Endothelial cell of hepatic sinusoid (primary cell): ENCODE measurements at regions not wholly inside any gene's neighbourhood (a gene's known extent, or its start where the extent isn't known, plus 50 kb on each side); places are given as distances from the start of the nearest gene placed in this dataset.

Experiments
- in situ Hi-C: cut with HindIII; loops from 2 replicates; pipeline ENCODE4 v1.10.0; 2017; ENCODE audit warnings: low sequenced_read_pairs

DNA sequence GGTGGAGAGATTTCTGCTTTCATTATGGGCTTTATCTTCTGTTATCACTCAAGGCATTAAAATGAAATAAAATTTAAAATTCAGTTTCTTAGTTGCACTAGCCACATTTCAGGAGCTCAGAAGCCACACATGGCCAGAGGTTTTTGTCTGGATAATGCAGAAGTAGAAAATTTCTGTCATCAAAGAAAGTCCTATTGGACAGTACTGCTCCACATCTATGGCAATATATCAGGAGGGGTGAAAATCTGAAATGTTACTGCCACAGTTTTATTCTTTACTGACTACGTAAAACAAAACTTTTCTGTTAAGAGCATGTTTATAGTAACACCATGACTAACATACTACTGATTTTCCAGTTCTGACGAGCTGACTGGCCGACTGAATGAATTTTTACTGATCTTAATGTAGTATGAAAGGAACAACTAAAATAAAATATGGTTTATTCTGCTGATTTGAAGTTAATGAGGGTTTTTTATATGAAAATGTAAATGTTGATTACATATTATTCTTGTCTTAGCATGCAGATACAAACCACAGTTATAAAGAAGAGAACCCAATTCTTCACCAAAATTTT lies 264.0 kb upstream of the HAND2 start:
- in situ Hi-C loops, result no loop called here

DNA sequence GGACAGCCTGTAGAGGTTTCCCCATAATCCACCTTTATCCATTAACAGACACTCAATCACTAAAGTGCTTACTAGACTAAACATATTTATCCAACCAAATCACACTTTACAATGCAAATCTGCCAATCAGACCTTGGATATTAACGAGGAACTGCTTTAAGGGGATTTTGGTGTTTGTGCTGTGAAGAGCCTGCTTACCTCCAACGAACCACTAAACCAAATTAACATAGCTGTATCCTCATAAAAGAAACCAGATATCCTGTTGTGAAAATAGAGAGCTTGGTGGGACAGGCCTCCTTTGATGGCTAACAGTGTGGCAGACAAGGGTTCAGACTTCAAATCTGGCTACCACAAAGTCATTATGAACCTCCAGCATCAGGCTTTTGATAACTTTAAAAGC lies 252.6 kb upstream of the HAND2 start:
- in situ Hi-C loops, result loop anchor here (5.0 kb wide), 1 partner anchor 95 kb away; no protein-coding TSS in a partner anchor

DNA sequence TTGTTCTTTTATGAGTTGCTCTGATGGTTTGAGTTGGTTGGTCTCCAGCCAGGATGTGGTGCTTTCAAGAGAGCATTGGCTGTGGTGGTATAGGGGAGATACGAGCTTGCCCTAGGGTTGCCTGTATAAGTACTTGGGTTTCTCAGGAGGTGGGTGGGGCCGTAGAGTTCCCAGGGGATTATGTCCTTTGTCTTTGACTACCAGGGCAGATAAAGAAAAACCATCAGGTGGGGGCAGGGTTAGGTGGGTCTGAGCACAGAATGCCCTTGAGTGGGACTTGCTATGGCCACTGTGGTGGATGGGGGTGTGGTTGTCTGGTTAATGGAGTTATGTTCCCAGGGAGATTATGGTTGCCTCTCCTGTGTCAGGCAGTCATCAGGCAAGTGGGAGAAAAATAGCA lies 247.9 kb upstream of the HAND2 start:
- in situ Hi-C loops, result no loop called here

DNA sequence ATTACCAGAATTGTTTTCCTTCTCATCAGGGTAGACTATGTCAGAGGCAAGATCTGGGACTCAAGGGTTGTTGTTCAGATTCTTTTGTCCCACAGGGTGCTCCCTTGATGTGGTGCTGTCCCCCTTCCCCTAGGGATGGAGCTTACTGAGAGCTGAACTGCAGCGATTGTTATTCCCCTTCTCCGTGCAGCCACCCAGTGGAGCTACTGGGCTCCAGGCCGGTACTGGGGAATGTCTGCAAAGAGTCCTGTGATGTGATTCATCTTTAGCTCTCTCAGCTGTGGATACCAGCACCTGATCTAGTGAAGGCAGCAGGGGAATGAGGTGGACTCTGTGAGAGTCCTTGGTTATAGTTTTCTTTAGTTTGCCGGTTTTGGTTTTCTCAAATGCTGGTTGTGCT lies 247.4 kb upstream of the HAND2 start:
- in situ Hi-C loops, result no loop called here

DNA sequence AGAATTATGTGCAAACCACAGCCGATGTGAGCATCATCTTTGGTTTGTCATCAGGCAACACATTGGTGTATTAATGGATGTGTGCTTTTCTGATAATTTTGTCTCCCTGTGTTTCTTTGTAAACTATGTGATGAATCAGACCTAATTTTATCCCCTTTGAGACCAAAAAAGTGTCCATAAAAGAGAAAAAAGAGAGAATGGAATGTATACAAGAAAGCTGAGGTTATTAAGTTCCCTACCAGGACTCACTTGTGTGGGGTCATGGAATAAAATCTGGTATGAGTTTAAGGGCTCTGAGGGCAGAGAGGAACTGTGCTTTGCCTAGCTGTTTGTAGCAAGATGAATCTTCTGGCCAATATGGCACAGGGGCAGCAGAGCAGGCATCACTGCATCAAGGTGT lies 239.5 kb upstream of the HAND2 start:
- in situ Hi-C loops, result loop anchor here (5.0 kb wide), 1 partner anchor 37 kb away; no protein-coding TSS in a partner anchor

DNA sequence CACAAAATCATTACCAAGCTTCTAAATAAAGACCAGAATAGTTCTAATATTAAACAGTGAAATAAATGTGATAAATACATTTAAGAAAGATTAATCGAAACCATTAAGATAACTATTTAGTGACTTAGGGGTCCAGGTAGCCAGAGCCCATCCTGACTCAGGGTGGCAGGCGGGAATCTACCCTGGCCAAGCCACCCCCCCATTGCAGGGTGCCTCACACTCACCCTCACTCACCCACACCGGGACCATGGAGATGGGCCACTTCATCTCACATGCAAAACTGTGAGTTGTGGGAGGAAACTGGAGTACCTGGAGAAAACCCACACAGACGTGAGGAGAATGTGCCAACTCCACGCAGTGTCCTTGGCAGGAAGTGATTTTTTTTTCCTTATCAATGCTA lies 237.6 kb upstream of the HAND2 start:
- in situ Hi-C loops, result loop anchor here (5.0 kb wide), 1 partner anchor 35 kb away; no protein-coding TSS in a partner anchor

DNA sequence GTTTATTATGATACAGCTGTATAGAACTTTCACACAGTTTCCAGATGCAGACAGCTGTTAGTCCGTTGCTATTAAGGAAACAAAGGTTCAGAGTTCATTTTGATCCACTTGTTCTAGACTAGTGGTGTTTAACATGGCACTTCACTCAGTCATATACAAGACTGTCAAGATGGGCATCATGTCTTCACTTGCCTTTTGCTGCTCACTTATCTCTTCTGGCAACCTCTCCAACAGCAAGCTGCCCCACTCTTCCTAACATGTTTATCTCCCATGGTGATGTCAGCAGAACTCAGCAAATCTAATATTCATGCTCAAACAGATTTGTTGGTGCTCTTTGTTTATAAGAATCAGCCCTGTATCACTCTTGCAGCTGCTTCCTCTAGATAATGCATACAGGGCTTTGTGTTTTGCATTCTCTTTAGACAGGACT lies 236.2 kb upstream of the HAND2 start:
- in situ Hi-C loops, result loop anchor here (5.0 kb wide), 1 partner anchor 34 kb away; no protein-coding TSS in a partner anchor

DNA sequence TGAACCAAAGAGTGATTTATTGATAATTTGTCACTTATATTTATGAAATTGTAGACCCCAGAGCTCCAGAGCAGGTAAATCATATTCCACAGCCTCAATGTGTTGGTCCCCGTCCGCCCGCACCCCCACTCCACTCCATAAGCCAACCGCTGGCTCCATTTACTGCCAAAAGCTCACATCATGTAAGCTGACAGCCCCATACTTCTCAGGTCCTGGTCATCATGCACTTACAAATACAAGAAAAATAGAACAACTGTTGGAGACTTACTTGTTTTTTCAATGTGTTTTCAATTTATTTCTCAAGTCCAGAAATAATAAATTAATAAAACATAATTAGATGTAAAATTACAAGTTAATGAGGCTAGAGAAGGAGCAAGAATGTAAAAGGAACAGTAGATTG lies 235.7 kb upstream of the HAND2 start:
- in situ Hi-C loops, result loop anchor here (5.0 kb wide), 1 partner anchor 33 kb away; no protein-coding TSS in a partner anchor

DNA sequence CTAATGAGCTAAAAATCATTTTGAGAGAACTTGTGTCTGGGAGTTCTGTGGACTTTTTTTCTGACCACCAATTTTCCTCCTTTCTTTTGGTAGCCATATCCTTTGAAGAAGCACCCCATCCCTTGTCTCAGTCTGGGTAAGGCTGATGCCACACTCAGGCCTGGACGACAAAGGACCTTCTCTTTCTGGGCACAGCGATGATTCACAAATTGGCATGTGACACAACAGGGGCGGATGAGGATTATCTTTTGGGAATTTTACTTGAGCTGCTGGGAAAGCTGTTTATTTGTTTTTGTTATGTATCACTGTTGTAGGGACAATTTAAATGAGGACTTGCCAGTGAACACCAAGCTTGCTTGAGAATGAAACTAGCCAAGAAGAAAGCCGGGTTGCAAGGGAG lies 233.4 kb upstream of the HAND2 start:
- in situ Hi-C loops, result no loop called here

DNA sequence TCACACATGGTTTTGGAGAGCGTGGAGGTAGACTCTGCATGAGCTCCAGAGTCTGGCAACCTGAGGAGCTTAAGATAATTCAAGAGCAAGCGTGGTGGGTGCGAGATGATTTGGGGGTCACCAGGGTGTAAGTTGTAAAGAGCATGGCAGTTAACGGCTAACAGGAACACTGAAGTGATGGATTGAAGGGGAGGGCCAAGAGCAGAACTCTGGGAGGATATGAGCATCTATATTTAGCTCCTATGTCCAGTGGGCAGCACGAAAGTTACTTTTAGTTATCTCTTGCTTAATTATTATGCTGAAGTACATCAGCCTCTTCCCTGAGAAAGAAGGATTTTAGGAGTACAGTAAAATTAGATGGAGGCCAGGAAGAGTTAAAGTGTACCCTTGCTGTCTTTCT lies 231.9 kb upstream of the HAND2 start:
- in situ Hi-C loops, result no loop called here

DNA sequence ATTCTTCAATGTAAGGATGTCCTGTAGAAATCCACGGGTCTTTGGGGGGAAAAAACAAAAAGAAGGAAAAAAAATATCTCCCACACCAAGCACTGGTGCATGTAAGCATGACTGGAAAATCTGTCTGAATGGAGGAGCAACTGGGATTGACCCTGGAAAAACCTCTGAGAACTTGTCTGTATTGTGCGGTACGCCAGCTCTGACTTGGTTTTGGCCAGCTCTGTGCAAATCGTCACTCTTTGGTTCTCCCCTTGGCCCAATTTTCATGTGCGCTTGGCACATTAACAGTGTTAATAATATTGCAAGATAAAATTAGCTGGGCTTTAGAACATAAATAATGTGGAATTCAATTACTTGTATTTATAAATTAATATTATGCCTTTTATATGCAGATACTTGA lies 231.2 kb upstream of the HAND2 start:
- in situ Hi-C loops, result no loop called here

DNA sequence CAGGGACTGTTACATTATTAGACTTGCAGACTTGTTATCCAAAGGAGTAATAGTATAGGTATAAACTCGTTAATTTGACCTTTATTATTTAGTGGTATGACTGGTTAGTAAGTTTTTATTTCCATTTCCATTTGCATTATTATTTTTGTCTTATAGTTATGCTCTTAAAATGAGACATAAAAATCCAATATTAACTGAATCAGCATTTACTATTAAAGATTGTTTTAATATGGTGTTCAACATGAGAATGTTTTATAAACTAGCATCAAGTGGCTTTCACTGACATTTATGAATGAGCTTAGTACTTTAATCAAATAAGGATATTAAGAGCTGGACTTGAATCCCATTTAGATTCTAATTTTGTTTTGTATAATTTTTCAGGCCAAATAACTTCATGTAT lies 228.1 kb upstream of the HAND2 start:
- in situ Hi-C loops, result no loop called here

DNA sequence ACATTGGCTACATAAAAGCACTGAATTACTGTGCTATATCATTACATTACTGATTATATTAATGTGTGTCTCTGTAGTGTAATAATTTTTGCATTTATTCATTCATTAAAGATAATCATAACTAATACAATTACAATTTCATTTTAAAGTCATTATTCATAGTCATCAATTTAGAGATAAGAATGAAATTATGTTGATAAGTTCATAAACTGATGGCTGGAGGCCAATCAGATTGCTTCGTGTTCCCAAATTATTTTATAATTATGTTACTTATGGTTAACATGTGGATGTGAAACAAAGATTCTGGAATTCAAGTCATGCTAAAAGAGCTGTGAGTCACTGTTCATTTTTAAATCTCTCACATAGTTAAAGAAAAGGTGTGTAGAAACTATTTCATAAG lies 223.4 kb upstream of the HAND2 start:
- in situ Hi-C loops, result no loop called here

DNA sequence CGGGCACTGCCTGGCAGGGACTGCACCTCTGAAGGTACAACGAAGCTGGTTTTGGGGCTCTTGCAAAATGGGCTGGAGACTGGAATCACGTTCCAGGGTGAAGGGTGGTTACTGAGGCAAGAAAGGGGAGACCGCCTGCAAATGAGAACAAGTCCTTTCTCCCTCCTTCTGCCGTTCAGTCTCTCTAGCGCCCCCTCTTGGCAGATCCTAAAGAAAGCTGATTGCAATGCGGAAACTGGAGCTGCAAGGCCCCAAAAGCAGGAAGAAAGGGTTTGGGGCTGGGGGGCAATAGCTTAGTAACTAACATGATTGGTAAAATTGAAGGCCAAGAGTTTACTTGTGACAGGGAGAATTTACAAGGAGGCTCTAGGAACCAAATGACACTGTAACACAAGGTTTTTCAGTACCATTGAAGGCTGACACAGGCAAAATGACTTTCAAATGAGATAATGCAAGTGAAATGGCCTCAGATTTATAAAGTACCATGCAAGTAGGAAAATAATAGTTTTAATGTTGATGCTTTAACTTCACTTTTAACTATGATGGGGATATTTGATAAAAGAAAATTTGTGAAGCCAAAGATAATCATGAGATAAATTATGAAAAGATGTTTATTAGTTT lies 222.7 kb upstream of the HAND2 start:
- in situ Hi-C loops, result no loop called here

DNA sequence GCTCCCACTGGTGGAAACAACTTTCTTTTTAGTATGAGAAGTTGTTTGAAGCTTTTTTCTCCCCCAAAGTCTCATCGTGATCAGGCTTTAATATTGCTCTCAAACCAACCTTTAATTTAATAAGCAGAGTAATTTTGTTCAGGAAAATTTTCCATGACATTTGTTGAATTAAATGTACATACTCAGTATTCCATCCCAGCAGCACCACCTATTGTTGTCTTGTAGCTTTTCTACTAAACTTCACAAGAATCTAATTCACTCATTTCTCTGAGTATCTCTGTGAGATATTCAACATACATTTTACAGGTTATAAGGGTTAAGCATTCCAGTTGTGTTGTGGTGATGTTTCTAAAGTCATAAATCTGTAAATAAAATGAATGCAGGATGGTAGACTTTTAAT lies 218.3 kb upstream of the HAND2 start:
- in situ Hi-C loops, result no loop called here

DNA sequence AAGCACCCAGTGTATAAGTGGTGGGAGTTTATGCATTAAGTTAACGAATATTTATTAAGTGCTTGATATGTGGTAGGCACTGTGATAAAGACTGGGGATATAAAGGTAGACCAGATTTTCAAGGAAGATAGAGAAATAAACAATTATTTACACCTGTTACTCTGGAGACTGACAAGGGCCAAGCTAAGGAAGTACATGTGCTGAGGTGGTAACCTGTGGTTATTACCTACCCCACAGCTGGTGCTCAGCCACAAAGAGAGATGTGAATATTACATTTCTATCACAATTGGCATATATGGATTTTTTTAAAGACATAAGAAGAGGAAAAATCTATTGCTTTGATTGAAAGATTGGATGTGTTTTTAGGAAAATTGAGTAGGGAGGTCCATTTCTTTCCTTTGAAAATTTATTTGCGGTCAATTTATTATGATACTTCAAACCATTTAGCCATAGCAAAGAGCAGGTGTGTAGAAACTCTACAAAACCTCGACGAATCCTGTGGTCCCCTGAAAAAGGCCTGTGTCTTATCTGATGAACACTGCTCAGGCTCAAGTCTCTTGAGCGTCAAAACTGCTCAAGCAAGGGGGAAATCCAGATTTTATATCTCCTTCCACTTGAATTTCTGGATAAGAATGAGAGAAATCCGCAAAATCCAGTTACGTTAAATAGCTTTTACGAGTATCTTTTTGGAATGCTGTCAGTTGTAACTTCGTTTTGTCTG lies 217.7 kb upstream of the HAND2 start:
- in situ Hi-C loops, result no loop called here

DNA sequence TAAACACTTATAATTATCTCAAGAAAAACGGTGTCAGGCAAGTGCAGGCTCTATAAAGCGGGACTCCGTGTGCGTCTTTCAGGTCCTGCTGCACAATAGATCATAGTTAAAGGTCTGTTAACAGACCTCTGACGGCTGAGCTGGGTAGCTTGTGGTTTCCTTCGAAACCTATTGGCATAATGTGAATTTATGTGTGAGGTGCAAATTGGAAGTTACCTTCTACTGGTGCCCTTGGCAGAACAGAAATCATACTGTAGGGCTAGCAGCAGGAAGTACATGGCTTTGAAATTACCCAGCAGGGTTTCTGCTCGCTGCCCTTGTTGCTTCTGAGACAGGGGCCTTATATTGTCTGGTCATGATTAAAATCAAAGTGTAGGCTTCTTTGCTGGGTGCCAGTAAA lies 216.4 kb upstream of the HAND2 start:
- in situ Hi-C loops, result no loop called here

DNA sequence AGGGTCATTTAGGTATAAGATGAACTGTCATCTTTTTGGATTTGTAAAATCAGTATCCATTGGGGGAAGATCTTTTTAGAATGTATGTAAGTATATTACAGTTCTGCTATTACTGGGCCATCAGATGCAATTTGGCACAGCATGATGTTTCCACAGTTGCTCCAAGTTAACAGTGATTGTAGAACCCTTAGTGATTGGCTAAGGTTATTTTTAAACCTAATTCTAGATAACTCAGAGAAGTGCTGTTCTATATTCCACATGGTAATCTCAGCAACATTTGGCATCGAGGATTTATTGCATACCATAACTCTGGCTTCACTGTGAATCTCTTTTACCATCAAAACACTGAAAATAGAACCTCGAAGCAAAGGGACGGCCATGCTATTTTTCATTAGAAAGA lies 215.7 kb upstream of the HAND2 start:
- in situ Hi-C loops, result no loop called here

DNA sequence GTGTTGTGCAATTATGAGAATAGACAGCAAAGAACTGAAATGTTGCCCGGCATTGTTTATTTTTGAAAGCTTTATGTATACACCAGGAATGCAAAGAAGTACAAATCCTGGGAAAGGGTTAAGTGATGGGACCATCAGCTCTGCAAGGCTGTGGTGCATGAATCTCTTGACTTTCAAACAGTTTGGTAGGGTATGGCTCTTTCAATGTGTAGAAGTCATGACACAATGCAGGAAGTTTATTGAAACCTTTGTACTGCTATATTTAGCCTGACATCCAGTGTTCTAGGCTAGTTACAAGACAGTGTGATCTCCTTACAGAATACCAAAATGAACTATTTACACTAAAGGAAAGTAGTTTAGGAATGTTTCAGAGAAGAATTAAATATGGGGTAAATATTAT lies 206.8 kb upstream of the HAND2 start:
- in situ Hi-C loops, result no loop called here

DNA sequence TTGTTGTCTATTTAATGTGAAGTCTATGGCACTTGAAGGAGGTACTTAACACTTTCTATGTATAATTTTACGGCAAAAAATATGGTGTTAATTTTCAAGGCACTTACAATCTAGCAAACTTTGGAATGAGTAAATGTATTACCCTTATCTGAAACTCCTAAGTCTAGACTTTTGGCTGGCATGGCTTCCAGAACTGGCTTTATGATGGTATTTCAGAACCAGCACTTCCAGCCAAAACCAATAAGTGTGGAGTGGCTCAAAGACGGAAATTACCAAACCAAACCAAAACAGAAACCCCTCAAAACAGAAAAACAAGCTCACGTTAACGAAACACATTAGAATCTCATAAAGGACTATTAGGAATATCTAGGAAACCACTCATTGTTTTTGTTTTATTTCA lies 205.6 kb upstream of the HAND2 start:
- in situ Hi-C loops, result no loop called here

DNA sequence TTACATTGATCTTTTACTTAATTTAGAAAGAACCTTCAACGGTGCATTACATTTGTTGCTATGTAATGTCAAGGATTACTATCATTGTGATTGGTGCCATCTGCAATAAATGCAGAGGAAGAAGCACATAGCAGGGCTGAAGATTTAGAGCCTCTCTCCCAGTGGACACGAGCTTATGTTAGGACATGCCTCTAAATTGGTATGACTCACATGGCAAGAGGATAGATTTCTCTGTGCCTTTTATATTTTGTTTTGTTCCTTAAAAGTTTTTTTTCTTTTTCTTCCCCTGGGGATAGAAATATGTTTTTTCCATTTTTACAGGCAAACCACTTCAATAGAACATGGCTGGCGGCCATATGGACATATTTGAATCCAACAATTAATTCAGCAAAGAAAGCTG lies 205.0 kb upstream of the HAND2 start:
- in situ Hi-C loops, result no loop called here

DNA sequence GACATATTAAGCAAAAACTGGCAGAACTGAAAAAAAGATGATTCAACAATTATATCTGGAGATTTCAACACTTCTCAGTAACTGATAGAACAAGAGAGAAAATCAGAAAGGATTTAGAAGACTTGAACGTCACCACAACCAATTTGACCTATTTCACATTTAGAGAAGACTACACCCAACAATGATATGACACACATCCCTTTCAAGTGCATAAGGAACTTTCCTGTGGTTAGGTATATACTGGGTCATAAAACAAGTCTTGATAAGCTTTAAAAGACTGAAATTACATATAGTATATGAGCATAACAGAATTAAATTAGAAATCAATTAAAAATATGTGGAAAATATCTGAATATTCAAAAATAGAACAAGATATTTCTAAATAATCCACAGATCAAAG lies 201.2 kb upstream of the HAND2 start:
- in situ Hi-C loops, result loop anchor here (5.0 kb wide), 1 partner anchor 36 kb away; no protein-coding TSS in a partner anchor
